SK-N-MC (cell line): ENCODE measurements at regions not wholly inside any gene's neighbourhood (a gene's known extent, or its start where the extent isn't known, plus 50 kb on each side); places are given as distances from the start of the nearest gene placed in this dataset.
"Not testable (repeated sequence)": the region's sequence is repeated elsewhere in the genome, so short reads cannot be mapped to it uniquely, and the experiment has no call there.

Experiments used
- DNase-seq: peaks from one replicate; pipeline ENCODE4 v3.0.0-alpha.2; 2011; ENCODE audit warnings: low read depth, low spot score
- H3K27ac ChIP-seq: fragments of 200-600 bp; sonication (generic); 2 replicates; pipeline ENCODE4 v1.5.1; 2016; ENCODE audit warnings: mixed run types
- H3K36me3 ChIP-seq: fragments of 200-600 bp; sonication (generic); 2 replicates; pipeline ENCODE4 v1.6.1; 2017; ENCODE audit warnings: antibody characterized with exemption, low read length, mixed read lengths; ENCODE audit not compliant: insufficient read depth
- H3K4me3 ChIP-seq: fragments of 200-600 bp; sonication (generic); 2 replicates; pipeline ENCODE4 v1.5.1; 2016
- H3K9ac ChIP-seq: fragments of 200-600 bp; sonication (generic); 2 replicates; pipeline ENCODE4 v1.8.0; 2017; ENCODE audit warnings: mixed run types, mixed read lengths; ENCODE audit not compliant: insufficient read length
- H3K9me3 ChIP-seq: fragments of 200-600 bp; sonication (generic); 2 replicates; pipeline ENCODE4 v1.6.1; 2017; ENCODE audit warnings: low read depth, mild to moderate bottlenecking, antibody characterized with exemption, low read length, moderate library complexity, mixed read lengths
- EZH2 ChIP-seq: fragments of 200-600 bp; sonication (generic); IDR thresholded peaks from one replicate; pipeline ENCODE4 v1.6.1; 2017; ENCODE audit warnings: antibody characterized with exemption
- FOXP2 ChIP-seq: optimal IDR thresholded peaks from 2 replicates; pipeline ENCODE3; 2011; ENCODE audit warnings: mild to moderate bottlenecking, moderate library complexity; ENCODE audit not compliant: insufficient read depth; ENCODE audit errors: extremely low read length, control extremely low read depth
- POLR2AphosphoS5 ChIP-seq: IDR thresholded peaks from 2 replicates; pipeline ENCODE4 v1.6.1; 2012; ENCODE audit warnings: mild to moderate bottlenecking, low read depth, low read length, borderline replicate concordance

GRCh38 chr3:20503394-20504082, 317.5 kb upstream of the SGO1 start:
- DNase-seq: no peak
- Histone ChIP-seq H3K9me3 (no peaks in the 10 kb centered on the region), H3K4me3 (no peak overlapping the region), H3K27ac (no peak overlapping the region), H3K9ac (no peak overlapping the region), H3K36me3 (no peaks in the 10 kb centered on the region)
- TF ChIP-seq FOXP2: no peak
- no peak for TF ChIP-seq POLR2AphosphoS5
- no peak for TF ChIP-seq EZH2

GRCh38 chr3:20490996-20491395, 305.0 kb upstream of the SGO1 start:
- TF ChIP-seq FOXP2 (no peak), POLR2AphosphoS5 (no peak), EZH2 (no peak)
- no peaks in the 10 kb centered on the region for H3K9me3 ChIP-seq
- DNase-seq: no peak
- no peak overlapping the region for H3K9ac ChIP-seq
- H3K4me3 ChIP-seq: no peak overlapping the region
- no peak overlapping the region for H3K27ac ChIP-seq
- H3K36me3 ChIP-seq: no peaks in the 10 kb centered on the region

GRCh38 chr3:20488151-20488550, 302.1 kb upstream of the SGO1 start:
- no peak for DNase-seq
- no peak overlapping the region for H3K27ac ChIP-seq
- H3K4me3 ChIP-seq: no peak overlapping the region
- no peaks in the 10 kb centered on the region for H3K36me3 ChIP-seq
- no peaks in the 10 kb centered on the region for H3K9me3 ChIP-seq
- no peak overlapping the region for H3K9ac ChIP-seq
- no peak for TF ChIP-seq EZH2
- TF ChIP-seq POLR2AphosphoS5: no peak
- no peak for TF ChIP-seq FOXP2

GRCh38 chr3:20484126-20484525, 298.1 kb upstream of the SGO1 start:
- no peak for DNase-seq
- TF ChIP-seq POLR2AphosphoS5 (no peak), EZH2 (no peak), FOXP2 (no peak)
- H3K36me3 ChIP-seq: no peaks in the 10 kb centered on the region
- H3K9ac ChIP-seq: no peak overlapping the region
- no peak overlapping the region for H3K27ac ChIP-seq
- no peaks in the 10 kb centered on the region for H3K9me3 ChIP-seq
- no peak overlapping the region for H3K4me3 ChIP-seq

GRCh38 chr3:20482350-20482749, 296.3 kb upstream of the SGO1 start:
- Histone ChIP-seq H3K27ac (no peak overlapping the region), H3K9ac (no peak overlapping the region), H3K4me3 (no peak overlapping the region), H3K36me3 (no peaks in the 10 kb centered on the region), H3K9me3 (no peaks in the 10 kb centered on the region)
- DNase-seq: no peak
- TF ChIP-seq FOXP2: no peak
- no peak for TF ChIP-seq POLR2AphosphoS5
- no peak for TF ChIP-seq EZH2

- TF ChIP-seq EZH2 (no peak), POLR2AphosphoS5 (no peak), FOXP2 (no peak)
- Histone ChIP-seq H3K4me3 (no peak overlapping the region), H3K9ac (no peak overlapping the region), H3K9me3 (no peaks in the 10 kb centered on the region), H3K27ac (no peak overlapping the region), H3K36me3 (no peaks in the 10 kb centered on the region)
- no peak for DNase-seq
These were observed 294.9 kb upstream of the SGO1 start for GRCh38 chr3:20480786-20481365.

GRCh38 chr3:20478436-20478835, 292.4 kb upstream of the SGO1 start:
- H3K9ac ChIP-seq: no peak overlapping the region
- DNase-seq: no peak
- TF ChIP-seq POLR2AphosphoS5 (no peak), EZH2 (no peak), FOXP2 (no peak)
- no peaks in the 10 kb centered on the region for H3K36me3 ChIP-seq
- H3K9me3 ChIP-seq: no peaks in the 10 kb centered on the region
- no peak overlapping the region for H3K4me3 ChIP-seq
- H3K27ac ChIP-seq: no peak overlapping the region

GRCh38 chr3:20464237-20464636, 278.2 kb upstream of the SGO1 start:
- DNase-seq, H3K4me3 ChIP-seq, H3K36me3 ChIP-seq, H3K9me3 ChIP-seq, H3K9ac ChIP-seq, H3K27ac ChIP-seq: not testable (repeated sequence)

GRCh38 chr3:20462723-20463122, 276.7 kb upstream of the SGO1 start:
- no peak overlapping the region for H3K27ac ChIP-seq
- no peak for DNase-seq
- TF ChIP-seq FOXP2 (no peak), EZH2 (no peak), POLR2AphosphoS5 (no peak)
- no peak overlapping the region for H3K9ac ChIP-seq
- no peaks in the 10 kb centered on the region for H3K9me3 ChIP-seq
- H3K4me3 ChIP-seq: no peak overlapping the region
- no peaks in the 10 kb centered on the region for H3K36me3 ChIP-seq
